GM12878 (cell line): ENCODE measurements at regions not wholly inside any gene's neighbourhood (a gene's known extent, or its start where the extent isn't known, plus 50 kb on each side); places are given as distances from the start of the nearest gene placed in this dataset.

Experiments
- MEF2A ChIP-seq: IDR thresholded peaks from 2 replicates; pipeline ENCODE4 v1.6.1; 2011; ENCODE audit warnings: low read depth, mild to moderate bottlenecking, low read length, moderate library complexity; ENCODE audit not compliant: insufficient read depth
- POLR2A ChIP-seq: IDR thresholded peaks from 2 replicates; pipeline ENCODE4 v1.6.1; 2011; ENCODE audit warnings: low read depth, mild to moderate bottlenecking, low read length
- SIN3A ChIP-seq: IDR thresholded peaks from 2 replicates; pipeline ENCODE4 v1.6.1; 2012; ENCODE audit warnings: low read depth, low read length, improper control_type of control experiment
- SPI1 ChIP-seq: IDR thresholded peaks from 2 replicates; pipeline ENCODE4 v1.6.1; 2011; ENCODE audit warnings: low read depth, mild to moderate bottlenecking, low read length, moderate library complexity, borderline replicate concordance; ENCODE audit not compliant: insufficient read depth
- TARDBP ChIP-seq: IDR thresholded peaks from 2 replicates; pipeline ENCODE4 v1.6.1; 2016; ENCODE audit warnings: borderline replicate concordance
- TCF3 ChIP-seq: IDR thresholded peaks from 2 replicates; pipeline ENCODE4 v1.6.1; 2012; ENCODE audit warnings: low read depth, mild to moderate bottlenecking, low read length, borderline replicate concordance; ENCODE audit not compliant: insufficient read depth

- TF ChIP-seq TARDBP: no peak
- no peak for TF ChIP-seq SIN3A
- TF ChIP-seq MEF2A: no peak
- TF ChIP-seq POLR2A: no peak
- TF ChIP-seq SPI1: no peak
- TF ChIP-seq TCF3: no peak
Observed at GRCh38 chr13:104868806-104869205, 1666.7 kb downstream of the EFNB2 start.
